GM19372 (cell line): ENCODE measurements at regions not wholly inside any gene's neighbourhood (a gene's known extent, or its start where the extent isn't known, plus 50 kb on each side); places are given as distances from the start of the nearest gene placed in this dataset.

ENCODE experiments used
- ATAC-seq: cut with Tn5 transposase; IDR thresholded peaks from one replicate; pipeline ENCODE4 v1.9.1; 2021; ENCODE audit warnings: mild to moderate bottlenecking, low read depth, moderate library complexity; ENCODE audit not compliant: unreplicated experiment

GRCh38 chr1:239590556-239590955, 204.2 kb downstream of the CHRM3 start:
- ATAC-seq, result no peak

- ATAC-seq, result no peak
Measured at GRCh38 chr1:239593527-239593926, 207.2 kb downstream of the CHRM3 start.

DNA sequence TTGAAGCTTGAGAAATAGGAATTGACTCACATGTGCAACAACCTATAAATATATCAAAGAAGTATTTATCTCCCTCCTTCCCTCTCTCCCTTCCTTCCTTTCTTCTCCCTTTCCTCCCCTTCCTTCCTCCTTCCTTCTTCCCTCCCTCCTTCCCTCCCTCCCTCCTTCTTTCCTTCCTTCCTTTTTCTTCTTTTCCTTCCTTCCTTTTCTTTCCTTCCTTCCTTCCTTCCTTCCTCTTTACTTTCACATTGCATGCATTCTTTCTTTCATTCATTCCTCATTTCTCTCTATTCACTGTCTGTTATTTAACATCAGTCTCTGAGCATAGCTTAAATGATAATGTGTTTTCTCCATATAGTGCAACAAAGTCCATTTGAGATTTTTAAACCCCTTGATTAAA, 214.2 kb downstream of the CHRM3 start:
- ATAC-seq, result no peak

GRCh38 chr1:239601108-239601507, 214.7 kb downstream of the CHRM3 start:
- no peak for ATAC-seq

- no peak for ATAC-seq
Measured at GRCh38 chr1:239603530-239603929, 217.2 kb downstream of the CHRM3 start.

DNA sequence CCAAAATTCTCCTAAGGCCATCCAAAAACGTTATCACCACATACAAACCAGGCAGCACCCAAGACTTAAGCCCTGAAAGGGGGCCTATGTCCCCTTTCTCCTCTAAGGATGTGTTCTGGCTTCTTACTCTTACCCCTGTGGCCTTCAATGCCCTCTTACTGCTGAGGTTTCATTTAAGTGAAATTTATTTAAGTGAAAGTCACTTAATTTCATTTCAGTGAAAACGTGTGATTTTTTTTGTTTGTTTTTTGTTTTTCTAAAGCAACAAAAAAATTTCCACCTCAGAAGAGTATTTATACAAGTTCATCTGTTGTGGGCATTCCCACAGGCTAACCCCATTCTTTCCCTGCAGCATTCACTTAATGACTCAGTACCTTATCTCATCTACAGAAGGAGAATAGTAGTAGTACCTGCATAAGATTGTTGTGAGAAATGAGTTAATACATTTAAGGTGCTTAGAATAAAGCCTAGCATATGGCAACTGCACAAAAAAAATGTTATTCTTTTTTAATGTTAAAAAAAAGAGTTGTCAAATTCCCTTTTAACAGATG, 220.6 kb downstream of the CHRM3 start:
- ATAC-seq, result no peak

GRCh38 chr1:239608469-239608868, 222.1 kb downstream of the CHRM3 start:
- ATAC-seq, result no peak

GRCh38 chr1:239612379-239612778, 226.0 kb downstream of the CHRM3 start:
- no peak for ATAC-seq

GRCh38 chr1:239616673-239617072, 230.3 kb downstream of the CHRM3 start:
- no peak for ATAC-seq

DNA sequence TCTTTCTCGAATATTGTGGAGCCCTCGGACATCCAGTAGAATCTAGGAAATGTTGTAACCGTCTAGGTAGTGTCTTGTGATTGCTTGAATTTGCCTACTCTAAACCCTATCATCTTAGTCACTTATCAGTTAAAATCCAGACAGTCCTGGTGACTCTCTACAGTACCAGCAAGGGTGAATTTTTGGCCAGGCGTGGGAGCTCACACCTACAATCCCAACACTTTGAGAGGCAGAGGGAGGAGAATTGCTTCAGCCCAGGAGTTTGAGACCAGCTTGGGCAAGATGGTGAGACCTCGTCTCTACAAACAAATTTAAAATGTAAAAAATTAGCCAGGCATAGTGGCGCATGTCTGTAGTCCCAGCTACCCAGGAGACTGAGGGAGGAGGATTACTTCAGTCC, 230.9 kb downstream of the CHRM3 start:
- ATAC-seq, result no peak

DNA sequence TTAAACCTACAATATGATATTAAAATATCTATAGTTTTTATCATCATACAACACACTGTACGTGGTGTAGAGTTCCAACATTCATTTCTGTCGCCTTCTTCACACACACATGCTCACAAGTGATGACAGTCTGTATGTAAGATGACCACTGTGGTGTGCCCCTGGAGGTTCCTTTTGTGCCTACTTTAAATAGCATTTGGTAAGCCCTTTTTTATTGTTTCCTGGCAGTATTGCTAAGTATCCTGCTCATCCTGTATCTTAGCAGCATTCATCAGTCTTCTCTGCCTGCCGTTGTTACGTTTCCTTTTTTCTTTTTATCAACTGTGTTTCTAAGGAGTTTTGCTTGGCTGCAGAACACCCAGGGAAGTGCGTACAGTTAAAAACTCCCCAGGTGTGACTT, 231.4 kb downstream of the CHRM3 start:
- no peak for ATAC-seq

DNA sequence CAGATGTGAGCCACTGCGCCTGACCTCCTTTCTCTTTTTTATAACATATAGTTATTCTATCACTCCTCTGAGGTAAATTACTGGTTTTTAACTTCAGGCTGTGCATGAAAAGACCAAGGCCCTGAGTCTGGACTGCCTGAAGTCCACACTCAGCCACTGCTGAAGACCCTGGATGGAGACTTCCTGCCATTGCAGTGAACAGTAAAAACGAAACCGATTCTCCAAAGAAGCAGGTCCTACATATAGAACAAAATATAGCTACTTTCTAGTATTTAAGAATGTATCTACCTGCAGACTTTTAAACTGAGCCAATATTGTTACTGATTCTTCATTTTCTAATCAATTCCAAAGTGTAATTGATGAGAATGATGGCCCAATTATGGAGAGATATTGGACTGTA, 232.8 kb downstream of the CHRM3 start:
- no peak for ATAC-seq

DNA sequence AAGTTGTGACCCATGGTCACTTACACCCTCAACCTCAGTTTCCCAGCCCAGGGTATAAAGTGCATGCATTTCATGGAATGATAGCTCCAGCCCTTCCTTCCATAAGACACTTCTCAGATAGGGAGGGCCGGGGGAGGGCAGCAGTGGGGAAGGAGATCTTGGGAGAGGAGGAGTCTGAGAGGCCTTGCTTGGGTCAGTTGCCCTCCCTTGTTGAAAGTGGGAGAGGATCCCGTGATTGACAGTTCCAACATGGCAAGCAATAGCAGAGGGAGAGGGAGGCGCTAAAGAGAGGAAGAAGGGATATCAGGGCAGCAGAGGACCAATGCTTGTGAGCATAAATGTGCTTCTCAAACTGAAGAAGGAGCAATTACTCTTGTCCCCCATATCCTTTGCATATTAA, 244.4 kb downstream of the CHRM3 start:
- ATAC-seq, result no peak

DNA sequence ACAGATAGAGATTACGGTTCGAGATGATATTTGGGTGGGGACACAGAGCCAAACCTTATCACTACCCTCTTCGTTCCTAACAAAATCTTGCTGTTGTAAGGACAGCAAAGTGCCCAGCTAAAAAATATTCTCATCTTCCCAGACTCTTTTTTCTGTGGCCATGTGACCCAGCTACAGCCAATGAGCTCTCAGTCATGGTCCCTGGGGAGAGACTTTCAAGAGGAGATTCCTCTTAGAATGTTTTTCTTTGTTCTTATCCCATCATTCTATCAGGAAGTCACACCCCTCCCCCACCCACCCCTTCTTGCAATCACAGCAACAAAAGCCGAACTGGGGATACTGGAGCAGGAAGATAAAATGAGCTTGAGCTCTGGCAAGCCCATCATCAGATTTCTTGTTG, 247.1 kb downstream of the CHRM3 start:
- no peak for ATAC-seq

- no peak for ATAC-seq
Measured at GRCh38 chr1:239635276-239635675, 248.9 kb downstream of the CHRM3 start.

DNA sequence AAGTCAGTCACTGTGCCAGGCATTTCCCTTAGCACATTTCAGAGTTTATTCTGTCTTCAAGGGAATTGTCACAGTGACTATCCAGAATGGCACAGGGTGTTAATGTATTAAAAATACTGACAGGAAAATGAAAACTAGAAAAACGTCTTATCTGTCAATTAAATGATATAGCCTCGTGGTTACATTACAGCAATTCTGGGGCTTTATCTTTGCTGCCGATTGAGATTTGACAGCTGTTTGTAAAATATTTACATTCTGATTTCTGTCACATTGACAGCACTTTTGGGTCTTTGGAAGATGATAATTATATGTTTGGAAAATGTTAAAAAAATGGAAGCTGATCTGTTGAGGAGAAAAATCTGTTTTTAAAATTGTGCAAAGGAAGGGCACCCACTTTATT, 250.0 kb downstream of the CHRM3 start:
- ATAC-seq, result no peak

DNA sequence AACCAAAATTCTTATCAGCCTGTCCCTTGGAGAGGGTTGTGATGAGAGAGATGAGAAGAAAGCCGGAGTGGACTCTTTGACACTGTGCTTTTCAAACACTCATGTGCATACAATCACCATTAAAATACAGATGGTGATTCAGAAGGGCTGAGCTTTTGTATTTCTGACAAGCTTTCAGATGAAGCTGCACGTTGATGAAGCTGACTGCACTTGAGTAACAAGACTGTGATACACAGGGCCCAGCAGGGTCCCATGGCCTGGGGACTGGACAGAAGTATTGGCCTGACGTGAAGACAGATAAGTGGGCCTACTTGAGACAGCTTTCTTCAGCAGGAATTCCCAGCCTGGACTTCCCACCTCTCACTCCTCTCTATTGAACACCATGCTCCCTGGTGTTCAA, 258.2 kb downstream of the CHRM3 start:
- ATAC-seq, result no peak

GRCh38 chr1:239647045-239647444, 260.7 kb downstream of the CHRM3 start:
- no peak for ATAC-seq

DNA sequence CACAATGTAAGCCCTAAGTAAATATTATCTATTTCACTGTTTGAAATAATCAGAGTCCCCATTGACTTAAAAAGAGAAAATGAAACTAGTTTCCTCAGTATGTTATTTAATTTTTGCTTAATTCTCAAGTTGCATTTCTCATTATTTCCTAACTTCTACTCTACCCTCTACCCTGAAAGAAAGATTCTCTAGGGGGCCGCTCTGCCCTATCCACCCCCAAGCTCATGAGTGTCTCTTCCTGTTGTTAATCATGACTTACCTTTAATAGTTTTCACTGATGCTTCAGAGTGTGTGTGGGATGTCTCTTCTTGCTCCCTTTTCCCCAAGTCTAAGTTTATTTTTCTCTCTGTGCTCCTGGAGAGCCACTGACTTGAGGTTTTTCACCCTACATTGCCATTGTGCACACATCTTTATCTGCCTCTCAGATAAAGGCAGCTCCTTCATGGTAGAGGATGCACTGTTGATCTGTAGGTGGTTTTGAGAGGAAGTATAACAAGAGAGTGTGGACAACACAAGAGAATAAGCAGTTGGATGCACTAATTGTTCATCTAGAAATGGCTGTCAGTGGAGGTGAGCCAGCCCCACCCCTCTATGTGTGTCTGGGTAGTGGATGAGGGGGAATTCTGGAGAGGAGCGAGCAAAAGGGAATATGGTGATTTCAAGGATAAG, 261.7 kb downstream of the CHRM3 start:
- ATAC-seq, result no peak

- ATAC-seq, result no peak
Measured at GRCh38 chr1:239655023-239655422, 268.7 kb downstream of the CHRM3 start.

- ATAC-seq, result no peak
Measured at GRCh38 chr1:239657291-239657690, 270.9 kb downstream of the CHRM3 start.

DNA sequence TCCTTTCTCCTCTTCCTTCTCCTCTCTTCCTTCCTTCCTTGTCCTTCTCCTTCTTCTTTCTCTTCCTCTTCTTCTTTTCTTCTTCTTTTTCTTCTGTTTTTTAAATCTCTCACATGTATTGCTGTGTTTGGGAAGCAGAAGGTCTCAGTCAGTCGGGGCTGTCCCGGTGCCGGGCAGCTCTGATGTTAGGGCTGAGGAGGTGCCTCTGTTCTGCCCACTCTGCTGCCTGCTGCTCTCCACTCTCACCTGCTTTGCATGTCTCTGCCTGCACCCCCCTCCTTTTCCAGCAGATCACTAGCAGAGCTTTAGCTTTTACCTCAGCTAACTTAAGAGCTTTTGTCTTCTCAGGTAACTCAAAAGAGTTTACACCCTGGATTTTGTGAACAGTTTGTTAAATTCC, 276.6 kb downstream of the CHRM3 start:
- no peak for ATAC-seq

DNA sequence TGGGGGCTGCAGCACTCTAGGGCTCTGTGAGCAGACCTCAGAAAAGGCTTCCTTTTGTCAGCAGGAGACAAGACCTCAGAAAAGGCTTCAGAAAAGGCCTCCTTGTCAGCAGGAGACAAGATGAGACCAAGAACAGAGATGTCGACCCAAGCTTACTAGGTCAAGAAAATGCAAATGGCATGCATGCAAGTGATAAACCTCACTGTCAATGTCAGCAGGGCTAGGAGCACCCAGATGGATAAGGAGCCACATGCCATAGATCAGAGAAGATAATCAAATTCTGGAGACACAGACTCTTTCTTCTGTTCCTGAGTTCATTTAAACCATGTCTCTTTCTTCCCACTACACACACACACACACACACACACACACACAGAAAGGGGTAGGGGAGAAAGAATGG, 285.9 kb downstream of the CHRM3 start:
- no peak for ATAC-seq
